ENCODE measurements at regions not wholly inside any gene's neighbourhood (a gene's known extent, or its start where the extent isn't known, plus 50 kb on each side); places are given as distances from the start of the nearest gene placed in this dataset.
A peak's percentile ranks its signal among the peaks of the same experiment; 100 is the strongest.

- no peak for DNase-seq
Measured at GRCh38 chr13:40197936-40198595, 468.4 kb downstream of the FOXO1 start.

GRCh38 chr13:40200273-40200978, 466.0 kb downstream of the FOXO1 start:
- DNase-seq, result no peak

DNA sequence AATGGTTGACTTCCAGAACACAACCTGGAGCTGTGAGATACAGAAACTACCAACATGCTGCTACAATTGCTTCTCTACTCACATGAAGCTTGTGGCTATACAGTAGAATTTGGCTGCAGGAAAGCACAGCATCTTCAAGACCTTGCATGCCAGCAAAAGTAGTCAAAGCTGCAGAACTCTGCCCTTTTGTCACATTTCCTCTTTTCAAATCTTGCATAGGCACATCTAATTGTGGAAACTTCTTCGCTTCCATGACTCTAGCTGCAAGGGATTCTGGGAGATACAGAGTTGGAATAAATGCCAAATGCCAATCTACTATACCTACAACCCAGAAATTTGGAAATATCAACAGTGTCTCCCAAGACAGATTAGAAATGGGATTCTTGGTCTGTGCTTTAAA, 462.2 kb downstream of the FOXO1 start:
- no peak for DNase-seq

GRCh38 chr13:40205771-40206240, 460.6 kb downstream of the FOXO1 start:
- peak in 1 of 2 donors; percentile 26 for DNase-seq

DNA sequence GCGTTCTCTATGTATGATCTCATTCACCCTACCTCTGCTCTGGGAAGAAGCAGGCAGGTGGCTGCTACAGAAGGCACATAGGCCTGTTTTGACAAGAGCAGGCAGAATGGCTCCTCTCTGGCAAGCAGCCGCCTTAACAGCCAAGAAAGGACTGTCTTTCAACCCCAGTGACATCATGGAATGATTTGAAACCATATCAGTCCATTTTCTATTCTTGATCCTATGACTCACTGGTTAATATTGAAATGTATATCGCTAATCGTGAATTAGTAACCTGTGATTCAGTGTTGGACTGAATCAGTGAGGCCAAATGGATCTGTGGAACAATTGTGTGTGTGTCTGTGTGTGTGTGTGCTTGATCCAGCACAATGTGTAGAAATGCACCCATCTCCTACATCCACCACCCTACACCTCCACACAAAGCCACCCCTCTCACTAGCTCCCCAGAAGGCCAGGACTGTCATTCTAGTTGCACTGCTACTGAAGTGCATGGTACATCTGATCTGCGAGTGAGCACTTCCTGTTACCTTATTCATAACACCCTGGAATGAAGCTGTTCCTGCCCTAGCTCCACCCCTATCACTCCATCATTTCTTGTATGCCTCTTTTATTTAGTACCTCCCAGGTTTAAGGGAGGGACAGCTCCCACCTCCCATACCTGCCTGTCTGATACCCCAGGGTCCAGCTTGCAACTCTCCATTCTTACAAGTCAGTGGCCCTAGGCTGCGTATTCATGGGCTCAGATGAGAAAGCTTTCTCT, 460.0 kb downstream of the FOXO1 start:
- peak; percentile 50 to 54 for DNase-seq

DNA sequence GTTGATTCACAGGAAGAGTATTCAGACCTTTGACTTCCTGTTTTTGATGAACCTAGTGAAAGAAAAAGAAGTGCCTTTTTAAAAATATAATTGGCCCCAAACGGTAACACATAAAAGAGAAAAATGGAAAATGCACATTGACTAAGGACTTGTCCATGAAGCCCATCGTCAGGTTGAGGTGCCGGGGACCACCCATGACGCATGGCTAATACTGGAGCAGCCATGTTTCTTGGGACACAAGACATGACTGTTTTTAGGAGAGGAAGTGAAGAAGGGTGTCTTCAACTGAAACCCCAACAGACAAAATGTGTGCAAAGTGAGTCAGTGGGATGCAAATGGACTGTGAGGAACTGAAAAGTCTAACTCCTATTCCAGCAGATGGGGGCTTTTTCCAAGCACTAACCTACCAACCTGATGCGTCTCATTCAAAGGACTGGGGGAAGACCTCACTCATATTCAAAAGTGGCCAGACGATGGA, 459.4 kb downstream of the FOXO1 start:
- DNase-seq, result peak in 1 of 2 donors; percentile 29

GRCh38 chr13:40208517-40208916, 457.9 kb downstream of the FOXO1 start:
- DNase-seq, result no peak

DNA sequence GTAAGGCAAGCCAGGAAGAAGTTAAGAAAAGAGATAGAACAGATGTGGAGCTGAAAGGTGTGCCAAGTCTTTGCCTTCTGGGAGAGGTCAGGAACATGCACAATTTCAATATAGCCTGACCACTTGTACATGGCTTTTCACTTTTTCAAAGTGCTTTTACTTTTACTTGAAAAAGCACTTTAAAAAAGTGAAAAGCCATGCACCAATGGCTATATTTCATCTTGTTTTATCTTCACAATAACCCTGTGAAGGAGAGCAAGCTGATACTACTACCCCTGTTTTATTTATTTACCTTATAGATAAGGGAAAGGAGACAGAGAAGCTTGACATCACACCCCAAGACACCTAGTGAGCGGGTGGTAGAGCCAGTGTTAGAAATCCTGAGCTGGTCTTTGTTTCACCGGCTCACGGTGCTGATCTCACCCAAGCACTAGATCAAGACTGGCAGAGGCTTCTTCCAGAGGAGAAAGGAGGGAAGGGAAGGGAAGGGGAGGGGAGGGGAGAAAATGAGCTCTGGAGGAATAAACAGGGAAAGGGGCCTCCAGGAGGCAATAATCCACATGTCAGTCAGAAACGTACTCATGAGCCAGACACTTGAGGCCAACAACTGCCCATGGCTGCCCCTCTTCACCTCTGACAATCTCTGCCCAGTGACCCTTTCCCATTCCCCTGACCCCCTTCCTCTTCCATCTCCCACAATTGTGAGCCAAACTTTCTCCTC, 455.4 kb downstream of the FOXO1 start:
- DNase-seq, result no peak

DNA sequence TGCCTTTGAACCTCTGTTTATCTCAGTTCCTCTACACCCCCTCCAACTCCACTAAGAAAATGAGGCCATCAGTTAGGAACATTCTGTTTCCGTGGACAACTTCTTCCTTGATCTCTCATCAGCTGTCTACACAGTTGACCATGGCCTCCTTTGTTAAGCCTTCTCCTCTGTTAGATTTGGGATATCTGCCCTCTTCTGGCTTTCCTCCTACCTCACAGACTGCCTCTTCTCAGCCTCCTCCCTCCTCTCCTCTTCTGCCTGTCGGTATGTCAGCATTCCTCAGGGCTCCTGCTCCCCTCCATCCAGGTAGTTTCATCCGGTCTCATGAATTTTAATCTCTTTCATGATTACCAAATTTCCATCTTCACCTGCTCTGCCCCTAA, 454.9 kb downstream of the FOXO1 start:
- no peak for DNase-seq

DNA sequence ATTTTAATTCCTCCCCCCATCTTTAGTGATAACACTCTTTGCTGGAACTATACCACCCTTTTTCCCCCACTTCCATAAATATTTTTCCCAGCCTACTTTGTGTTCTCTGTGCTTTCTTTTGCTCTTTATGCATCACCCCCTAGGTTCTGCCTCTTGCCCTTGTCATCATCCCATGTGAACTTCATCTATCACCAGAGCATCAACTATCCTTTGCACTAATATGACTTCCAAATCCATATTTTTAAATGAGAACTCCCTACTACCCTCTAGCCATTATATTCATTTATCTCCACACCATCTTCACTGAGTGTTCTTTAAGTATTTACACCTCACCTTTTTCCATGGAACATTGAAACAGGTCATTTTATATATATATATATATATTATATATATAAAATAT, 452.7 kb downstream of the FOXO1 start:
- no peak for DNase-seq

GRCh38 chr13:40215311-40215710, 451.1 kb downstream of the FOXO1 start:
- DNase-seq, result no peak

DNA sequence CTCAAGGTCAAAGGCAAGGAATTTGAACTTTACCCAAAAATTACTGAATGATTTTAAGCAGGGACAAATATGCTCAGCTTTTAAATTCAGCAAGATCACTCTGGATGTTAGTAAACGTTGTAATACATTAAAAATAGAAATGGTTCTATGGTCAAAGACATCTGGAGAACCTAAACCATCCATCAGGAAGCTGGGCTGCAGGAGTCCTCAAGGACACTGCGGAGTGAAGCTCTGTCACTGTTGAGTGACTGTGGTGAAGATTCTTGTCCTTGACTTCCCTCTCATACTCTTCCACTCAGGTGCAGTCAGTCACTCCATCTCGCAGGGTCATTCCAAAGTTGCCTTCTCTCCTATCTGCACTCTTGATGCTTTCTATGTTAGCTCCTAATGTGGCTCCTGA, 450.7 kb downstream of the FOXO1 start:
- DNase-seq, result no peak

GRCh38 chr13:40217675-40218074, 448.8 kb downstream of the FOXO1 start:
- no peak for DNase-seq

DNA sequence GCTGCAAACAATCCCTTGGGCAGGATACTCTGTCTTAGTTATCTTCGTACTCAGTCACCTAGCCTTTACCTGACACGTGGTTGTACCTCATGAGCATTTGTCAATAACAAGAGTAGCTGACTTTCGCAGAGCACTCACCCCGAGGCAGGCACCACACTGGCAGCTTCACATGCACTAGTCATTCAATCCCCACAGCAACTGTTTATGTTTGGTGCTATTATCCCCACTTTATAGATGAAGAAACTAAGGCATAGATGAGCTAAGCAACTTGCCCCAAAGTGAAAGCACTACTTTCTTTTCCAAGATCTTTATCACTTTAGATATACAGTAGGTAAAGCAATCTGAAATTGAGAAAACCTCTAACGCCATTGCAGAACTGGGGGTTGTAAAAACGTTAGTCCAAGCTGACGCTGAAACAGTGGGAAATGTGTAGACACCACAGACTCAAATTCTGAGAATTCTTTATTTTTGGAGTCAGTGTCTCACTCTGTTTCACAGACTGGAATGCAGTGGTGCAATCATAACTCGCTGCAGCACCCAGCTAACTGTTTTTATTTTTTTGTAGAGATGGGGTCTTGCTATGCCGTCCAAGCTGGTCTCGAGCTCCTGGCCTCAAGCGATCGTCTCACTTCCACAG, 446.0 kb downstream of the FOXO1 start:
- peak; percentile 41 to 47 for DNase-seq

GRCh38 chr13:40221131-40221459, 445.3 kb downstream of the FOXO1 start:
- DNase-seq, result no peak

DNA sequence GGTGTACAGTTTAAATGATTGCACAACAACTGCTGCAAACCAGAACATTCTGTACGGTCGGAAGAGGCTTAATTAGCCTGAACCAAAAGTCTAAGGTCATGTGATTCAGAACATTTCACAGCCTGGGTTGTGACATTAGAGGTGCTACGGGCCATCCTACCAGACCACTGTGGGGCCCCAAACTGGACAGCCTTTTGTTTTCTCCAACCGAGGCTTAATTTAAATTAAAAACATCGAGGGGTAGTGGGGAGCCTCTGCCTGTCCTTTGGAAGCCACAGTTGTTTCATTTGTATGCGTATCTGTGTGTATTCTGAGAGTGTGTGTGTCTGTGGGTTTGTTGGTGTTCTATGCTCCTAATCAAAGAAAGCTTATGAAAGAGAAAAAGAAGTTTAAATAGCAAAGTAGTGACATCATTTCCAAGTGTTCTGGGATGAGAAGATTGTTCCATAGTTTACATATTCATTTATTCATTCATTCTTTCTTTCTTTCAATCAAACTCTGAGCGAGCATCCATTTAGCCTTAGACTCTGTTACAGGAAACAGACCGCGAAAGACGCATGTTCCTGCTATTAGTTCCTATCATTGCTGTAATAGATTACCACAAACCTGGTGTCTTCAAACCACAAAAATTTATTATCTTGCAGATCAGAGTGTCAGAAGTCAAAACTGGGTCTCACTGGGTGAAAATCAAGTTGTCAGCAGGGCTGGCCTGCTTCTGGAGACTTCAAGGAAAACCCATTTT, 444.8 kb downstream of the FOXO1 start:
- DNase-seq, result peak in 1 of 2 donors; percentile 22

DNA sequence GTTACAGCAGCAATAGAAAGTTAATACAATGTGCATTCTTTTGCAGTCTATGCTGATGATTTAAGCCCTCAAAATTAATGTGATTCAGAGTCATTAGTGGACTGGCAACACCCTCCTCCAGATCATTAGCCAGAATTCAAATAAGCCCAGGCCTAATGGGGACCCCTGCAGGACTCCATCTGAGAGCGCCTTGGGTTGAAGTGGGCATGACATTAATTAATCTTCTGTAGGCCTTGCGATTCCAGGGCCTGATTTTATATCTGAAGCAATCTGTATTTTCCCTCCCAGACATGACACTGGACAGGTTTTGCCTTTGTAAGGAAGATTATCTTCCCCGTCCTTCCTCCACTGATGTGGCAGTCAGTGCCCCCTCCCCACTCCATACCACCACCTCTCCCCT, 442.9 kb downstream of the FOXO1 start:
- no peak for DNase-seq

DNA sequence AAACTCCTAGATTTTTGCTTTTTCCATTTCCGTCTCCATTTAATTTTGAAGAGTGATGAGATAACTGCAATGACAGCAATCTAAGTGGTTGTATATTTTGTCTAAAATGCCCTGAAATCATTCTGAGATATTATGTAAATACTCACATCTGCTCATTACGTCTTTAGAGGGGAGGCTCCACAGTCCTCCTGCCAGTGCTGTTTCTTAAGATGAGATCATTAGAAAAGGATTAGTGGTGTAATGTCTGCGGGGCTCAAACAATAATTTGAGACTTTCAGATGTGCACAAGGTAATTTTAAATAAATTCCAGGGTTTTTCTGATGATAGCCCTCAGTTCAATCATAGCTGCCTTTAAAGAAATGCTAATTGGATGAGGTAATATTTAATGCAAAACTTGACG, 437.9 kb downstream of the FOXO1 start:
- no peak for DNase-seq

DNA sequence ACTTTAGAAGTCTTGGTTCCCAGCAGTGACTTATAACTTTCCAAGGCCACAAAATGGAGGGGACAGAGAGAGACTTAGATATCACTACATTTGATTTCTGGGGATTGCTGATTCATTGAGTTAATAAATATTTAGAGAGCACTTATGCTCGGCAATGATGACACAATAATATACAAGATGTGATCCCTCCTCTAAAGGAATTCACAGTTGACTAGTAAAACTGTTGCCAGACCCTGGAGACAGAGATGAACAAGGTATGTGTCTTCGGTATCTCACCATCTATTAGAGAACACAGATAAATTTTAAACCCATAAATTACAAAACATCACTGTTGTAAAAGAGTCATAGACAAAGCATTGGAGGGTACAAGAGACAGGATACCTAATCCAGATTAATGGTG, 437.5 kb downstream of the FOXO1 start:
- DNase-seq, result no peak

DNA sequence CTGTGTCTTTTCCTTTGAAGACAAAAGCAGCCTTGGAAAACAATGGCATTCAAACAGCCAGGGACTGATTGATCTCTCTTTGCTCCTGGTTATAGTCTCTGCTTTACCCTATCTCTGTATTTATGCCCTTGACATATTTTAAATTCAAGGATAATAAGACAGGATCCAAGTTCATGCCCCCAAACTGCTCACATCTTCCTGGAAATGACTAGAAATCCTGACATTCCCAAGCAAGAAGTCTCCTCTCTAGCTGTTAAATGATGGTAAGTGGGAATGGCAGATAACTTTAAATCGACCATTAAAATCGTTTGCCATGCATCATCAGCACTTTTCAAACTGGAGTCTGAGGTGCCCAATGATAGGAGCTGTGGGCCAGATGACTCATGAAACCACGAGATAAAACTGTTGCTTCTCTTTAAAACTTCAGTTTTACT, 435.6 kb downstream of the FOXO1 start:
- no peak for DNase-seq

GRCh38 chr13:40231311-40231710, 435.1 kb downstream of the FOXO1 start:
- no peak for DNase-seq

- DNase-seq, result no peak
Measured at GRCh38 chr13:40231751-40232150, 434.7 kb downstream of the FOXO1 start.
